ENCODE measurements at regions not wholly inside any gene's neighbourhood (a gene's known extent, or its start where the extent isn't known, plus 50 kb on each side); places are given as distances from the start of the nearest gene placed in this dataset.

DNA sequence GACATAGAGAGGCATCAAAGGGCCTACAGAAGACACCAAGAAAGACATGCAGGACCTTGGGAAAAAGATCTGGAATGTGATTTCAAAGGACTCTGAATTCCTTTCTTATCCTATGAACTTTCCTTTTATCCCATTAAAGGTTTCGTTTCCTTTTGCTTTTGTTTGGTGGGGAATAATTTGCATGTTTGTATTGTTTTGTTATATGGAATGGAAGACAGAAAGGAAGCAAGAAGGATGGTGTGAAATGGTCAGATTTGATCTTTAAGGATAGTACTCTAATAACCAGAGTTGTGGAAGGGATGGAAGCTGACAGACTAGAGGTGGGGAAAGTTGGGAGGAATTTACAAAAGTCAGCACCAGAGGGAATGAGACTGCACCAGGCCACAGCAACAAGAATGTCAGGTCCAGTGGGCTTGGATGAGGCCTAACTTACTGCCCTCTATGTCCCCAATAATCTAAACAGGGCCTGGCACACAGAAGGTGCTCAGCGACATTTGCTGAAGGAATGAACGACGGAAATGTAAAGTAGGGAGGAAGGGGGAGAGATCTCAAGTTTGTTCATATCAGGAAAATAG lies 173.7 kb downstream of the FOXA2 start:
- TF ChIP-seq POLR2A (IDR thresholded peaks at IDR 0.05), result no peak
- TF ChIP-seq, protein P1, sequence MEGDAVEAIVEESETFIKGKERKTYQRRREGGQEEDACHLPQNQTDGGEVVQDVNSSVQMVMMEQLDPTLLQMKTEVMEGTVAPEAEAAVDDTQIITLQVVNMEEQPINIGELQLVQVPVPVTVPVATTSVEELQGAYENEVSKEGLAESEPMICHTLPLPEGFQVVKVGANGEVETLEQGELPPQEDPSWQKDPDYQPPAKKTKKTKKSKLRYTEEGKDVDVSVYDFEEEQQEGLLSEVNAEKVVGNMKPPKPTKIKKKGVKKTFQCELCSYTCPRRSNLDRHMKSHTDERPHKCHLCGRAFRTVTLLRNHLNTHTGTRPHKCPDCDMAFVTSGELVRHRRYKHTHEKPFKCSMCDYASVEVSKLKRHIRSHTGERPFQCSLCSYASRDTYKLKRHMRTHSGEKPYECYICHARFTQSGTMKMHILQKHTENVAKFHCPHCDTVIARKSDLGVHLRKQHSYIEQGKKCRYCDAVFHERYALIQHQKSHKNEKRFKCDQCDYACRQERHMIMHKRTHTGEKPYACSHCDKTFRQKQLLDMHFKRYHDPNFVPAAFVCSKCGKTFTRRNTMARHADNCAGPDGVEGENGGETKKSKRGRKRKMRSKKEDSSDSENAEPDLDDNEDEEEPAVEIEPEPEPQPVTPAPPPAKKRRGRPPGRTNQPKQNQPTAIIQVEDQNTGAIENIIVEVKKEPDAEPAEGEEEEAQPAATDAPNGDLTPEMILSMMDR (IDR thresholded peaks at IDR 0.05), result no peak
